Lower leg skin (tissue), 3 donors: ENCODE measurements at regions not wholly inside any gene's neighbourhood (a gene's known extent, or its start where the extent isn't known, plus 50 kb on each side); places are given as distances from the start of the nearest gene placed in this dataset.

Experiments
- POLR2A ChIP-seq, 2 donors: fragments of 450-650 bp; IDR thresholded peaks; one replicate each; pipeline ENCODE4 v1.6.1; 2016 to 2017; ENCODE audit warnings: antibody characterized with exemption in 2 of 2, mild to moderate bottlenecking in 1 of 2, moderate library complexity in 1 of 2
- TF ChIP-seq, protein P1 (sequence below), 3 donors: fragments of 450-650 bp; IDR thresholded peaks; one replicate each; pipeline ENCODE4 v1.5.1; 2016; ENCODE audit warnings: antibody characterized with exemption in 3 of 3, mild to moderate bottlenecking in 3 of 3, moderate library complexity in 2 of 3

DNA sequence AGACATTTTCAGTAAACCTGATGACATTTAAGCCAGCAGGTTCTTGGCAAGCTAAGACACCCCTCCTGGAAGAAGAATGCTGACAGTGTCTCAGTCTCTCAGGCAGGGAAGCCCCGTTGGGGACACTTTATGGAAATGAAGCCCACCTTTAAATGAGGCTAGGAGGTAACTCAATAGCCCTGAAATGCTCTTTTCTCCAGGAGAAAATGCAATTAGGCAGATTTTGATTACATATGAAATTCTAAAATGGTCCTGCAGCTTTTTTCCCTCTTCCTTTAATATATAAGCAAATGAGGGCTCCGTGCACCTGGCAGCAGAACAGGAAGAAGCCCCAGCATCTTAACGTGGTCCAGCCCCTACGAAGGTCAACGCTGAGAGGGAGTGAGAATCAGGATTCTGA, 65.8 kb upstream of the CHST15 start:
- TF ChIP-seq, protein P1, sequence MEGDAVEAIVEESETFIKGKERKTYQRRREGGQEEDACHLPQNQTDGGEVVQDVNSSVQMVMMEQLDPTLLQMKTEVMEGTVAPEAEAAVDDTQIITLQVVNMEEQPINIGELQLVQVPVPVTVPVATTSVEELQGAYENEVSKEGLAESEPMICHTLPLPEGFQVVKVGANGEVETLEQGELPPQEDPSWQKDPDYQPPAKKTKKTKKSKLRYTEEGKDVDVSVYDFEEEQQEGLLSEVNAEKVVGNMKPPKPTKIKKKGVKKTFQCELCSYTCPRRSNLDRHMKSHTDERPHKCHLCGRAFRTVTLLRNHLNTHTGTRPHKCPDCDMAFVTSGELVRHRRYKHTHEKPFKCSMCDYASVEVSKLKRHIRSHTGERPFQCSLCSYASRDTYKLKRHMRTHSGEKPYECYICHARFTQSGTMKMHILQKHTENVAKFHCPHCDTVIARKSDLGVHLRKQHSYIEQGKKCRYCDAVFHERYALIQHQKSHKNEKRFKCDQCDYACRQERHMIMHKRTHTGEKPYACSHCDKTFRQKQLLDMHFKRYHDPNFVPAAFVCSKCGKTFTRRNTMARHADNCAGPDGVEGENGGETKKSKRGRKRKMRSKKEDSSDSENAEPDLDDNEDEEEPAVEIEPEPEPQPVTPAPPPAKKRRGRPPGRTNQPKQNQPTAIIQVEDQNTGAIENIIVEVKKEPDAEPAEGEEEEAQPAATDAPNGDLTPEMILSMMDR (IDR thresholded peaks at IDR 0.05), result no peak
- TF ChIP-seq POLR2A (IDR thresholded peaks at IDR 0.05), result no peak
